HEK293 (cell line): ENCODE measurements at regions not wholly inside any gene's neighbourhood (a gene's known extent, or its start where the extent isn't known, plus 50 kb on each side); places are given as distances from the start of the nearest gene placed in this dataset.
A peak's percentile ranks its signal among the peaks of the same experiment; 100 is the strongest.

Experiments
- CTCF ChIA-PET: fragments of 350-600 bp; formaldehyde crosslinking; extraction: SDS; loops from one replicate; lab custom pipeline; 2021; ENCODE audit warnings: antibody characterized with exemption; lab: Yijun Ruan, JAX
- POLR2A ChIA-PET: fragments of 300-600 bp; formaldehyde crosslinking; extraction: SDS; loops from one replicate; lab custom pipeline; 2020; ENCODE audit warnings: antibody characterized with exemption, inconsistent platforms; lab: Yijun Ruan, JAX
- H3K27ac ChIP-seq: fragments of 200-500 bp; sonication (Bioruptor generic); 2 replicates; pipeline ENCODE4 v1.5.1; 2014; ENCODE audit warnings: low read depth, low read length, control low read depth, inconsistent platforms; ENCODE audit errors: extremely low read depth
- H3K36me3 ChIP-seq, 2 experiments: fragments of 200-500 bp in 1 of 2; sonication (Bioruptor generic) in 1 of 2; 1 replicate in 1 of 2; 2 replicates in 1 of 2; pipeline ENCODE4 v1.5.1; 2014 to 2017; ENCODE audit warnings: inconsistent platforms in 2 of 2, low read length in 2 of 2; ENCODE audit not compliant: control insufficient read depth in 2 of 2, insufficient read depth in 1 of 2
- H3K4me1 ChIP-seq: fragments of 200-500 bp; sonication (Bioruptor generic); 2 replicates; pipeline ENCODE4 v1.5.1; 2014; ENCODE audit warnings: mild to moderate bottlenecking, low read length, inconsistent platforms; ENCODE audit not compliant: control insufficient read depth, insufficient read depth
- H3K4me3 ChIP-seq: 2 replicates; pipeline ENCODE4 v1.5.1; 2011; ENCODE audit warnings: low read depth, mild to moderate bottlenecking, control low read depth, low read length, moderate library complexity
- H3K9me3 ChIP-seq: fragments of 200-500 bp; sonication (Bioruptor generic); 2 replicates; pipeline ENCODE4 v1.5.1; 2014; ENCODE audit warnings: low read depth, low read length, inconsistent platforms; ENCODE audit not compliant: control insufficient read depth, insufficient read depth
- KLF7 ChIP-seq: fragments of 450-650 bp; formaldehyde crosslinking; IDR thresholded peaks from 2 replicates; pipeline ENCODE4 v1.5.1; 2016; ENCODE audit warnings: missing biosample characterization, missing genetic modification characterization, borderline replicate concordance
- PRDM10 ChIP-seq: fragments of 450-650 bp; formaldehyde crosslinking; IDR thresholded peaks from 2 replicates; pipeline ENCODE4 v1.5.1; 2016; ENCODE audit warnings: missing biosample characterization, missing genetic modification characterization
- SCRT2 ChIP-seq: fragments of 450-650 bp; formaldehyde crosslinking; IDR thresholded peaks from 2 replicates; pipeline ENCODE4 v1.5.1; 2016; ENCODE audit warnings: missing biosample characterization, missing genetic modification characterization
- YY1 ChIP-seq: fragments of 450-650 bp; formaldehyde crosslinking; IDR thresholded peaks from 2 replicates; pipeline ENCODE4 v1.5.1; 2018; ENCODE audit warnings: missing biosample characterization, missing genetic modification characterization
- ZBTB26 ChIP-seq: fragments of 450-650 bp; formaldehyde crosslinking; optimal IDR thresholded peaks from 2 replicates; pipeline ENCODE3; 2016; ENCODE audit warnings: missing biosample characterization, mild to moderate bottlenecking, missing genetic modification characterization
- ZFP41 ChIP-seq: fragments of 450-650 bp; formaldehyde crosslinking; IDR thresholded peaks from 2 replicates; pipeline ENCODE4 v1.5.1; 2016; ENCODE audit warnings: missing biosample characterization, missing genetic modification characterization, borderline replicate concordance
- ZNF174 ChIP-seq: fragments of 450-650 bp; formaldehyde crosslinking; IDR thresholded peaks from 2 replicates; pipeline ENCODE4 v1.5.0; 2017; ENCODE audit warnings: missing biosample characterization, mild to moderate bottlenecking, missing genetic modification characterization
- ZNF2 ChIP-seq: fragments of 450-650 bp; formaldehyde crosslinking; IDR thresholded peaks from 2 replicates; pipeline ENCODE4 v1.5.1; 2016; ENCODE audit warnings: missing biosample characterization, missing genetic modification characterization
- ZNF221 ChIP-seq: fragments of 450-650 bp; formaldehyde crosslinking; IDR thresholded peaks from 2 replicates; pipeline ENCODE4 v1.5.1; 2017; ENCODE audit warnings: missing biosample characterization, missing genetic modification characterization, borderline replicate concordance
- ZNF302 ChIP-seq: fragments of 450-650 bp; formaldehyde crosslinking; IDR thresholded peaks from 2 replicates; pipeline ENCODE4 v1.5.1; 2016; ENCODE audit warnings: missing biosample characterization, missing genetic modification characterization, low read depth
- ZNF324 ChIP-seq: fragments of 450-650 bp; formaldehyde crosslinking; IDR thresholded peaks from 2 replicates; pipeline ENCODE4 v1.5.1; 2016; ENCODE audit warnings: missing biosample characterization, missing genetic modification characterization
- ZNF426 ChIP-seq: fragments of 450-650 bp; formaldehyde crosslinking; IDR thresholded peaks from 2 replicates; pipeline ENCODE4 v1.5.1; 2017; ENCODE audit warnings: missing biosample characterization, missing genetic modification characterization, mild to moderate bottlenecking, inconsistent platforms, moderate library complexity
- ZSCAN30 ChIP-seq: fragments of 450-650 bp; IDR thresholded peaks from 2 replicates; pipeline ENCODE4 v1.5.1; 2018; ENCODE audit warnings: missing biosample characterization, mild to moderate bottlenecking, missing genetic modification characterization, moderate library complexity
- TF ChIP-seq, protein P1 (sequence below): fragments of 450-650 bp; formaldehyde crosslinking; conservative IDR thresholded peaks from 2 replicates; pipeline ENCODE4 v1.5.1; 2016; ENCODE audit warnings: low read depth, missing biosample characterization, missing genetic modification characterization

GRCh38 chr13:97761796-97762540 lies 191.5 kb upstream of the IPO5 start (continued):
- no peak for TF ChIP-seq KLF7 (tag by site-specific recombination)
- TF ChIP-seq ZBTB26 (tag by site-specific recombination), result no peak
- TF ChIP-seq ZNF174 (tag by site-specific recombination), result no peak
- TF ChIP-seq ZSCAN30 (tag by site-specific recombination), result no peak
- TF ChIP-seq ZNF221 (tag by site-specific recombination), result no peak
- no peak for TF ChIP-seq ZNF2 (tag by site-specific recombination)
- TF ChIP-seq ZNF302 (tag by site-specific recombination), result no peak
- TF ChIP-seq ZFP41 (tag by site-specific recombination), result no peak
- TF ChIP-seq YY1 (tag by site-specific recombination), result no peak
- no peak for TF ChIP-seq PRDM10 (tag by site-specific recombination)

GRCh38 chr13:97766749-97767148 lies 186.7 kb upstream of the IPO5 start:
- Histone ChIP-seq H3K27ac (no peak overlapping the region), H3K4me3 (no peak overlapping the region), H3K4me1 (no peaks in the 10 kb centered on the region), H3K36me3 (no peaks in the 10 kb centered on the region), H3K9me3 (no peaks in the 10 kb centered on the region)
- POLR2A ChIA-PET, result no interaction called here
- CTCF ChIA-PET, result no interaction called here
- 0 out of 2 replicates have a peak, but pooled peaks have one; percentile 28 for TF ChIP-seq ZNF324 (tag by site-specific recombination)
- 0 out of 2 replicates have a peak, but pooled peaks have one; percentile 22 for TF ChIP-seq SCRT2
- TF ChIP-seq, protein P1, sequence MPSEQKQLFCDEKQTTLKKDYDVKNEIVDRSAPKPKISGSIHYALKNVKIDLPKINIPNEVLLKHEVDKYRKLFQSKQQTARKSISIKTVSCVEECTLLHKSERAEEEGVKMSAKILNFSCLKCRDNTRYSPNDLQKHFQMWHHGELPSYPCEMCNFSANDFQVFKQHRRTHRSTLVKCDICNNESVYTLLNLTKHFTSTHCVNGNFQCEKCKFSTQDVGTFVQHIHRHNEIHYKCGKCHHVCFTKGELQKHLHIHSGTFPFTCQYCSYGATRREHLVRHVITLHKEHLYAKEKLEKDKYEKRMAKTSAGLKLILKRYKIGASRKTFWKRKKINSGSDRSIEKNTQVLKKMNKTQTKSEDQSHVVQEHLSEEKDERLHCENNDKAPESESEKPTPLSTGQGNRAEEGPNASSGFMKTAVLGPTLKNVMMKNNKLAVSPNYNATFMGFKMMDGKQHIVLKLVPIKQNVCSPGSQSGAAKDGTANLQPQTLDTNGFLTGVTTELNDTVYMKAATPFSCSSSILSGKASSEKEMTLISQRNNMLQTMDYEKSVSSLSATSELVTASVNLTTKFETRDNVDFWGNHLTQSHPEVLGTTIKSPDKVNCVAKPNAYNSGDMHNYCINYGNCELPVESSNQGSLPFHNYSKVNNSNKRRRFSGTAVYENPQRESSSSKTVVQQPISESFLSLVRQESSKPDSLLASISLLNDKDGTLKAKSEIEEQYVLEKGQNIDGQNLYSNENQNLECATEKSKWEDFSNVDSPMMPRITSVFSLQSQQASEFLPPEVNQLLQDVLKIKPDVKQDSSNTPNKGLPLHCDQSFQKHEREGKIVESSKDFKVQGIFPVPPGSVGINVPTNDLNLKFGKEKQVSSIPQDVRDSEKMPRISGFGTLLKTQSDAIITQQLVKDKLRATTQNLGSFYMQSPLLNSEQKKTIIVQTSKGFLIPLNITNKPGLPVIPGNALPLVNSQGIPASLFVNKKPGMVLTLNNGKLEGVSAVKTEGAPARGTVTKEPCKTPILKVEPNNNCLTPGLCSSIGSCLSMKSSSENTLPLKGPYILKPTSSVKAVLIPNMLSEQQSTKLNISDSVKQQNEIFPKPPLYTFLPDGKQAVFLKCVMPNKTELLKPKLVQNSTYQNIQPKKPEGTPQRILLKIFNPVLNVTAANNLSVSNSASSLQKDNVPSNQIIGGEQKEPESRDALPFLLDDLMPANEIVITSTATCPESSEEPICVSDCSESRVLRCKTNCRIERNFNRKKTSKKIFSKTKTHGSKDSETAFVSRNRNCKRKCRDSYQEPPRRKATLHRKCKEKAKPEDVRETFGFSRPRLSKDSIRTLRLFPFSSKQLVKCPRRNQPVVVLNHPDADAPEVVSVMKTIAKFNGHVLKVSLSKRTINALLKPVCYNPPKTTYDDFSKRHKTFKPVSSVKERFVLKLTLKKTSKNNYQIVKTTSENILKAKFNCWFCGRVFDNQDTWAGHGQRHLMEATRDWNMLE (tag by site-specific recombination), result 0 out of 2 replicates have a peak, but pooled peaks have one; percentile 18
- no peak for TF ChIP-seq ZNF426
